GM12891 (cell line): ENCODE measurements at regions not wholly inside any gene's neighbourhood (a gene's known extent, or its start where the extent isn't known, plus 50 kb on each side); places are given as distances from the start of the nearest gene placed in this dataset.

ENCODE experiments used
- DNase-seq: peaks from one replicate; pipeline ENCODE4 v3.0.0; 2011; ENCODE audit warnings: low spot score; ENCODE audit not compliant: insufficient read length
- FAIRE-seq: peaks from 2 replicates; lab custom pipeline; 2011; peaks lifted over from hg19 to GRCh38; lab: Jason Lieb, UNC
- PAX5 ChIP-seq: IDR thresholded peaks from 2 replicates; pipeline ENCODE4 v1.6.1; 2011; ENCODE audit warnings: low read length, moderate library complexity, mild to moderate bottlenecking; ENCODE audit not compliant: insufficient read depth, severe bottlenecking
- POLR2A ChIP-seq: IDR thresholded peaks from 2 replicates; pipeline ENCODE4 v1.6.1; 2011; ENCODE audit warnings: low read depth, low read length, control low read depth
- POLR2AphosphoS5 ChIP-seq: IDR thresholded peaks from 2 replicates; pipeline ENCODE4 v1.6.1; 2011; ENCODE audit warnings: low read depth, low read length, control low read depth
- POU2F2 ChIP-seq: IDR thresholded peaks from 2 replicates; pipeline ENCODE4 v1.6.1; 2011; ENCODE audit warnings: low read depth, mild to moderate bottlenecking, control low read depth, low read length, moderate library complexity
- SPI1 ChIP-seq: IDR thresholded peaks from 2 replicates; pipeline ENCODE4 v1.6.1; 2011; ENCODE audit warnings: low read depth, low read length, control low read depth
- TAF1 ChIP-seq: IDR thresholded peaks from 2 replicates; pipeline ENCODE4 v1.6.1; 2011; ENCODE audit warnings: low read depth, low read length, control low read depth

GRCh38 chr5:33369485-33370465, 71.0 kb upstream of the TARS1 start:
- DNase-seq (no peak), FAIRE-seq (no peak)
- TF ChIP-seq POU2F2 (no peak), TAF1 (no peak), PAX5 (no peak), SPI1 (no peak), POLR2A (no peak), POLR2AphosphoS5 (no peak)

DNA sequence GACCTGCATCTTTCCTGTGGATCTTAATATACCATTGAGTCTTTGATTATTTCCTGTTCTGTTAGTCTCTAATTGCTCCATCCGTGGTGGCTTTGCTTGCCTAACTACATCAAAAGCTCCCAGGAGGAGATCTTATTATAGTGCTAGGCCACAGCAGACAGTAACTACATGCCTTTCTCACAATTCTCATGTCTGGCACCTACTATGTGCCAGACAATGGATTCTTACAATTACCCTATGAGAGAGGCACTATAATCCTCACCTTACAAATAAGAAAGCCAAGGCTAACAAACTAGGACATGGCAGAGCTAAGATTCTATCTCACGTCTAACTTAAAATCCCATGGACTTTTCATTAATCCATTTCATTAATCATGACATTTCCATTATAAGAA, 70.3 kb upstream of the TARS1 start:
- no peak for FAIRE-seq
- TF ChIP-seq POLR2AphosphoS5 (no peak), TAF1 (no peak), POU2F2 (no peak), SPI1 (no peak), POLR2A (no peak), PAX5 (no peak)

GRCh38 chr5:33371660-33372059, 69.1 kb upstream of the TARS1 start:
- FAIRE-seq (no peak), DNase-seq (no peak)
- no peak for TF ChIP-seq POLR2AphosphoS5
- TF ChIP-seq POU2F2, result no peak
- no peak for TF ChIP-seq POLR2A
- no peak for TF ChIP-seq TAF1

More for the DNA sequence above, 70.3 kb upstream of the TARS1 start:
- DNase-seq, result no peak

GRCh38 chr5:33372721-33373472, 67.9 kb upstream of the TARS1 start:
- FAIRE-seq, result no peak
- TF ChIP-seq POLR2AphosphoS5 (no peak), POLR2A (no peak), TAF1 (no peak), SPI1 (no peak), POU2F2 (no peak), PAX5 (no peak)
- DNase-seq, result no peak

GRCh38 chr5:33375900-33376299, 64.9 kb upstream of the TARS1 start:
- TF ChIP-seq SPI1 (no peak), TAF1 (no peak), PAX5 (no peak), POLR2AphosphoS5 (no peak), POU2F2 (no peak), POLR2A (no peak)
- FAIRE-seq (no peak), DNase-seq (no peak)

DNA sequence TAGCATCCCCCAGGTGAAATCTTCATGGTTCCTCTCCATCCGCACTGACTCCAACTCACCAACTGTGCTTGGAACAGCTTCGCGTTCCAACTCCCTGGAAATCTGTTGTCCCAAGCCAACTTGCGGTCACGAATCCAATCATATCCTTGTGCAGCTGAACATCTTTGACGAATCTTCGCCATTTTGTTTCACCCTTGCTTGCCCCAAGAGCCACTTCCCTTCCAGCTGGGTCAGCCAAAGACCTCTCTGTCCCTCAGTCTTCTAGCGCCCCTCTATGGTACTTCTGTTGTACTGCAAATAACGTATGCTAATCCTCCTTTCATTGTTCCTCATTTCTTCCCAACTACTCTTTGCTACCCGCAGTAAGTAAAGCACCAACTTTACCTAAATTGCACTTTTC, 61.0 kb upstream of the TARS1 start:
- DNase-seq (no peak), FAIRE-seq (no peak)
- no peak for TF ChIP-seq POLR2A
- TF ChIP-seq POU2F2, result no peak
- peak; percentile 49; the same call in 1 of the 2 replicates for TF ChIP-seq SPI1

GRCh38 chr5:33381243-33381642, 59.5 kb upstream of the TARS1 start:
- no peak for DNase-seq
- no peak for FAIRE-seq
- TF ChIP-seq POLR2A (no peak), SPI1 (no peak)
